Activated naive CD8-positive, alpha-beta T cell treated with anti-CD3 and anti-CD28 coated beads for 36 hours (primary cell): ENCODE measurements at regions not wholly inside any gene's neighbourhood (a gene's known extent, or its start where the extent isn't known, plus 50 kb on each side); places are given as distances from the start of the nearest gene placed in this dataset.
"Not testable (repeated sequence)": the region's sequence is repeated elsewhere in the genome, so short reads cannot be mapped to it uniquely, and the experiment has no call there.

ENCODE experiments used
- DNase-seq: peaks from one replicate; pipeline ENCODE4 v3.0.0; 2021
- H3K27ac Mint-ChIP-seq: one replicate; pipeline ENCODE4 v1.8.0; 2022; ENCODE audit warnings: mild to moderate bottlenecking, moderate library complexity, mixed read lengths
- H3K27me3 Mint-ChIP-seq: one replicate; pipeline ENCODE4 v1.8.0; 2022; ENCODE audit warnings: mild to moderate bottlenecking, mixed read lengths
- H3K36me3 Mint-ChIP-seq: one replicate; pipeline ENCODE4 v1.8.0; 2021; ENCODE audit warnings: mild to moderate bottlenecking, mixed read lengths
- H3K4me1 Mint-ChIP-seq: one replicate; pipeline ENCODE4 v1.8.0; 2021; ENCODE audit warnings: mixed read lengths
- H3K4me3 Mint-ChIP-seq: one replicate; pipeline ENCODE4 v1.8.0; 2022; ENCODE audit warnings: mild to moderate bottlenecking, moderate library complexity, mixed read lengths
- H3K9me3 Mint-ChIP-seq: one replicate; pipeline ENCODE4 v1.8.0; 2022; ENCODE audit warnings: mixed read lengths

DNA sequence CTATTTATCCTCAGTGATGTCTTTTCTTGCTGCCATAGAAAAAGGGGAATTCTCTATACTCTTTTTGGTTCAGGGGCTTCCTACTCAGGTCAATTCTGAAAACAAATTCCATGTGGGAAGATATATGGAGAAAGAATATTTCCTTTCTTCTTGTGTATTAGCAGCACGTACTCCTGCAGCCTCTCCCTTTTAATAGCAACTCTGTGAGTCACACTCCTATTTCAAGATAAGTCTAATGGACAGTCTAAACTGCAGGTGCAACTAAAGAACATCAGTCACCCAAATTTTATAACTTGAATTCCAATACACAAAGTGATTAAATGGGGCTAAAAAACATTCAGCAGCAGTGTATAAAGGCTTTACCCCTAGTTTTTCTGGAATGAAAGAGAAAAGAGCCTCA is 942.2 kb downstream of the CNTNAP5 start:
- DNase-seq: no peak
- Mint-ChIP-seq H3K36me3 (no peaks in the 10 kb centered on the region), H3K9me3 (no peaks in the 10 kb centered on the region), H3K27ac (no peak overlapping the region), H3K4me3 (no peak overlapping the region), H3K4me1 (no peaks in the 10 kb centered on the region), H3K27me3 (no peaks in the 10 kb centered on the region)

DNA sequence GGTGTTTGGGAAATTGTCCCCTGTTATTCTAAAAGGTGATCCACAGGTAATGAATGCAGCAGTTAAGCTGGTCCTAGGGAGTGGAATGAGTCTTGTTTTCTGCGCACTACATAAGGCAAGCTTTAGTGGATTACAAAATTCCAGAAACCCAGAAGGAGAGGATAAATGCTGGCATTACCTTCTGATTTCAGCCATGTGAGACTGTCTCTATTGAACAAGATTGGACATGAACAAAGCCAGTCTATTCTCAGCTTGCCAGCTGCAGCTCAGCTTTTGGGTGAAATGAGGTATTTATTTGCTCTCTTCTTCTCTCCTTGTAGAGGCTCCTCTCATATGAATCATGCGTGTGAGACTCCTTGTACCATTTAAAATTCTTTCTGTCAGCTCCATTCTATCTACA is 944.9 kb downstream of the CNTNAP5 start:
- Mint-ChIP-seq H3K9me3 (no peaks in the 10 kb centered on the region), H3K4me1 (no peaks in the 10 kb centered on the region), H3K4me3 (no peak overlapping the region), H3K36me3 (no peaks in the 10 kb centered on the region), H3K27ac (no peak overlapping the region), H3K27me3 (no peaks in the 10 kb centered on the region)
- DNase-seq: no peak

DNA sequence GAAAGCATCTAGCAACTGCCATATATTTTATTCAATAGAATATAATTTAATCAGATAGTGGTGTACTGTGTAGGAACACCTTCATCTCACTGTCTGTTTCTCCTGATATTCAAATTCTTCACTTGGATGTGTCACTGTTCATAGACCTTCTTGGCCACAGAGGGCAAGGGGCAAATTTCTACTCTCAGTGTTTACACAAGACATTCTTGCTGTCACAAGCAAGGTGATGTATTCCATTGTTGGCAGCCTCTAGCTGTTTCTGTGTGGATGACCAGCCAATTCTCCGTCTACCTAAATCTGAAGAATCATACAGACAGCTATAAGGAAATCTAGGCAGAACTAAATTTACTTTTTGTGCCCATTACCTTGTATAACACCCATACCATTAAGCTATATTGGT is 948.3 kb downstream of the CNTNAP5 start:
- no peak overlapping the region for H3K4me3 Mint-ChIP-seq
- H3K4me1 Mint-ChIP-seq: no peaks in the 10 kb centered on the region
- no peaks in the 10 kb centered on the region for H3K36me3 Mint-ChIP-seq
- H3K9me3 Mint-ChIP-seq: no peaks in the 10 kb centered on the region
- no peaks in the 10 kb centered on the region for H3K27me3 Mint-ChIP-seq
- no peak overlapping the region for H3K27ac Mint-ChIP-seq
- no peak for DNase-seq

DNA sequence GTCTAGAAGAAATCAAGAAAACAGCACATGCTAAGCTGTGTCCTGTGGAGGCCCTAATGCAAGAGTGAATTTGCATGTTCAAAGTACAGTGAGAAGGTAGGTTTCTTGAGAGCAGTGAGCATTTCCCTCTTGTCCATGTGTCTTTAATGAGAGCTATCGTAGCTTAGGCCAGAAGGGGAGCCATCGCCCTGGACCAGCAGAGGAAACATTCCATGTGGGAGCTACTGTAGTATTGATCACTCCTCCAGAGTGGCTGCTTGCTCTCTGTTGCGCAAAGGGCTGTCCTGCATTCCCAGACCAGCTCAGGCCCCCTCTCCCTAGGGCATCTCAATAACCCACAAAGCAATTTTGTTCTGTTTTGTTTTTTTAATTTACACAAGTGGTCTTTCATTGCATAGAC is 950.1 kb downstream of the CNTNAP5 start:
- Mint-ChIP-seq H3K36me3 (no peaks in the 10 kb centered on the region), H3K4me3 (no peak overlapping the region), H3K9me3 (no peaks in the 10 kb centered on the region), H3K27me3 (no peaks in the 10 kb centered on the region), H3K4me1 (no peaks in the 10 kb centered on the region), H3K27ac (no peak overlapping the region)
- no peak for DNase-seq

DNA sequence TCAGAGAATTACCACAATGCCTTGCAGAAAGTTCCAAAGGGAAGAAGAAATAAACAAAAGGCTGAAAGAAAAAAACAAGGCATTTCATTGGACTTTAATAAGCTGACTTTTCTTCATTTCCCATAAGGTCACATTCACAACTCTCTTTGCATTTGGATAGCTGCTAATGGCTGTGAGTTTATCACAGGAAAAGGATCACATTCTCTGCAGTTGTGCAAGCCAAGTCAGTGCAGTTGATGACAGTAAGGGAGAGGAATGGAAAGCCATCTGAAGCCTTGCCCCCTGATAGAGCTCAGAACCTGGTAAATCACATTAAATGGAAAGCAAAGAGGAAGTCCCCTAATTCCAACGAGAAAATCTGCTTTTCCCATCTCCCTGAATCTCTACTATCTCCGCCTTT is 950.6 kb downstream of the CNTNAP5 start:
- Mint-ChIP-seq H3K36me3 (no peaks in the 10 kb centered on the region), H3K9me3 (no peaks in the 10 kb centered on the region), H3K4me3 (no peak overlapping the region), H3K27ac (no peak overlapping the region), H3K4me1 (no peaks in the 10 kb centered on the region), H3K27me3 (no peaks in the 10 kb centered on the region)
- DNase-seq: no peak

DNA sequence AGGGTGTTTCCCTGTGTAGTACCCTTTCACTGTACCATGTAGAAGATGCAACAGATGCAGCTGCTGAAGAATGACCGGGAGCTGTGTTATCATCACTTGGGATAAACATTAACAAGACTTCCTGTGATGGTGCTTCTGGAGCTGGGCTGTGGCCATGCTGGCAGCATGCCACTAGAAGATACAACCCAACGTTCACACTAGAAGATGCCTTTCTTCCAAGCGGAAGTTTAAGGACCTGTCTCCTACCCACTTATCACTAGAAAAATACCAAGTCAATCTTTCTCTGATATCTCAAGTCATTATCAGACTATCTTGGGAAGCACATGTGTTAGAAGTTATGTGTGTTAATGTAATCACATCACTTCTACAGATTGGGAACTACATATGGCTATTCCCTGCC is 953.5 kb downstream of the CNTNAP5 start:
- H3K9me3 Mint-ChIP-seq: no peaks in the 10 kb centered on the region
- H3K27me3 Mint-ChIP-seq: no peaks in the 10 kb centered on the region
- H3K4me1 Mint-ChIP-seq: no peaks in the 10 kb centered on the region
- H3K36me3 Mint-ChIP-seq: no peaks in the 10 kb centered on the region
- no peak for DNase-seq
- H3K27ac Mint-ChIP-seq: no peak overlapping the region
- no peak overlapping the region for H3K4me3 Mint-ChIP-seq

DNA sequence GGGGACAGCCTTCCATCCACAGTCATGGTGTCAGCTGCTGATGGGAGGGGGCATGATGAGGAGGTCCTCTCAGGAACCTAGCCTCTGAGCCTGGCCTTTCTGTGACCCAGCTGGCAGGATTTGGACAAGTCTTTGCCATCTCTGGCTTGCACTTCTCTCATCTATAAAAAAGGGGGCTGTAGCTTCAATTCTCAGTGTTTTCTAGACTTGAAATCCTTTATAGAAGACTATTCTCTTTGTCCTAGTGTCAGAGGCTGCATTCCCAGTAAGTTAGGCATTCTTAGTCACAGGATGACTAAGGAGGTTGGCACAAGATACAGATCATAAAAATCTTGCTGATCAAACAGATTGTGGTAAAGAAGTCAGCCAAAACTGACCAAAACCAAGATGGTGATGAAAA is 958.5 kb downstream of the CNTNAP5 start:
- no peak for DNase-seq
- H3K27ac Mint-ChIP-seq: no peak overlapping the region

DNA sequence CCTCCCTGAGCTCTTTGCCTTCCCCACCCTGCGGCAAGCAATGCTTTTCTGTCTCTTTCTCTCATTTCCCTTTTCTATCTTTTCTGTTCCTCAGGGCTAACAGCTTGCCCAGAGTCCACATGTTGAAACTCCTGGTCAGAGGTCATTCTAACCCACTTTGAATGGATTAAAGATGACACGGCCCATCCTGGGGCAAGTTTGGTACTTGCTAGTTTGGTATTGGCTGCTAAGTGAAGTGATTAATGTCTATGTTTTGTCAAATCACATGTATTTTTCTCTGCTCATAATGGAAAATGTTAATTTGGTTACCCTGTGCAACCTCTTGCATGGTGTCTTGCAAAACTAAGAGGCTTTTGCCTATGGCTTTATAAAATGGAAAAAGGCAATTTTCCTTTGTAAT is 960.2 kb downstream of the CNTNAP5 start:
- Mint-ChIP-seq H3K9me3 (no peaks in the 10 kb centered on the region), H3K4me3 (no peak overlapping the region), H3K4me1 (no peaks in the 10 kb centered on the region), H3K36me3 (no peaks in the 10 kb centered on the region), H3K27me3 (no peaks in the 10 kb centered on the region), H3K27ac (no peak overlapping the region)
- no peak for DNase-seq

More for the DNA sequence above, 958.5 kb downstream of the CNTNAP5 start:
- Mint-ChIP-seq H3K9me3 (no peaks in the 10 kb centered on the region), H3K27me3 (no peaks in the 10 kb centered on the region), H3K36me3 (no peaks in the 10 kb centered on the region), H3K4me3 (no peak overlapping the region), H3K4me1 (no peaks in the 10 kb centered on the region)

DNA sequence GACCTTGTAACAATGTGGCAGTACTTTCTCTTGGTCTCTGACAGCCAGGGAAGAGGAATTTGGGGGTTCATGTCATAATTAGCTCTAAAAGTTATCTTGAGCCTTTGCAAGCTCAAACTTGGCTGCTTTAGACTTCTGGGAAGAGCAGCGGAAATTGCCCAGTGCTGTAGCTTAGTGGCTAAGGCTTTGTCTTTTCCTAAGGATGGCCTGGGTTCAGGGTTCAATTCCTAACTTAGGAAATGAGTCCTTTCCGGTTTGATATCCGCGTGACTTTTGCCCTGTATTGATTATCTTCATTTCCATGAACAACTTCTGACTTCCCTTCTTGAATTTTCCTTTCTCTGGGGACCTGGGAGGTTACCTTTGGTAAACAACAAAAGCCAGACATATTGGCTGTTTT is 961.0 kb downstream of the CNTNAP5 start:
- Mint-ChIP-seq H3K36me3 (no peaks in the 10 kb centered on the region), H3K27me3 (no peaks in the 10 kb centered on the region), H3K9me3 (no peaks in the 10 kb centered on the region), H3K4me1 (no peaks in the 10 kb centered on the region), H3K27ac (no peak overlapping the region), H3K4me3 (no peak overlapping the region)
- no peak for DNase-seq

DNA sequence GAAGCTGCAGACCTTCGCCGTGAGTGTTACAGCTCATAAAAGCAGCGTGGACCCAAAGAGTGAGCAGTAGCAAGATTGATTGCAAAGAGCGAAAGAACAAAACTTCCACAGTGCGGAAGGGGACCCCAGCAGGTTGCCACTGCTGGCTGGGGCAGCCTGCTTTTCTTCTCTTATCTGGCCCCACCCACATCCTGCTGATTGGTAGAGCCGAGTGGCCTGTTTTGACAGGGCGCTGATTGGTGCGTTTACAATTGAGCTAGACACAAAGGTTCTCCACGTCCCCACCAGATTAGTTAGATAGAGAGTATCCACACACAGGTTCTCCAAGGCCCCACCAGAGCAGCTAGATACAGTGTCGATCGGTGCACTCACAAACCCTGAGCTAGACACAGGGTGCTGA is 961.8 kb downstream of the CNTNAP5 start:
- H3K4me3 Mint-ChIP-seq, H3K4me1 Mint-ChIP-seq, H3K9me3 Mint-ChIP-seq, H3K36me3 Mint-ChIP-seq, H3K27me3 Mint-ChIP-seq, H3K27ac Mint-ChIP-seq, DNase-seq: not testable (repeated sequence)

DNA sequence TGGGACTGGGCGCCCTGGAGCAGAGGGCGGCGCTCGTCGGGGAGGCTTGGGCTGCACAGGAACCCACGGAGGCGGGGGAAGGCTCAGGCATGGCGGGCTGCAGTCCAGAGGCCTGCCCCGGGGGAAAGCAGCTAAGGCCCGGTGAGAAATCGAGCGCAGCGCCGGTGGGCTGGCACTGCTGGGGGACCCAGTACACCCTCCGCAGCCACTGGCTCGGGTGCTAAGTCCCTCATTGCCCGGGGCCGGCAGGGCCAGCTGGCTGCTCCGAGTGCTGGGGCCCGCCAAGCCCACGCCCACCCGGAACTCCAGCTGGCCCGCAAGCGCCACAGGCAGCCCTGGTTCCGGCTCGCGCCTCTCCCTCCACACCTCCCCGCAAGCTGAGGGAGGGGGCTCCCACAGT is 962.3 kb downstream of the CNTNAP5 start:
- not testable (repeated sequence) for DNase-seq, H3K27me3 Mint-ChIP-seq, H3K9me3 Mint-ChIP-seq, H3K4me1 Mint-ChIP-seq, H3K4me3 Mint-ChIP-seq, H3K36me3 Mint-ChIP-seq, H3K27ac Mint-ChIP-seq

DNA sequence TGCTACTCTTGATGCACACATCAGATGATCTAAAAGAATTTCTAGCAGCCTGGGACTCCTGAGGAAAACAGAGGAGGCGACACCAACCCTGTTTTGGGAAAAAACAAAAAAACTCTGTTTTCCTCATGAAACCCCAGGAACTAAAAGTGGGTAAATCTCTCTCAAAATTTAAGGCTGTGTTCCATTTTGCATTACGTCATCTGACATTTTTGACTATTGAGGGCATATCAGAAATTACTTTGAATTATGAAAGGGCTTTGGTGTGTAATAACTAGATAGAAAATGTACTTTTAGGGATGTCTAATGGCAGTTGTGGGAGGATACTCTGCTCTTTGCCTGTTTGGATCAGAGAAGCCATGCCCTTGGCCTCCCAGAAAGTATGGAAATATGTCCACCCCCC is 963.0 kb downstream of the CNTNAP5 start:
- Mint-ChIP-seq H3K27ac (no peak overlapping the region), H3K9me3 (no peaks in the 10 kb centered on the region), H3K27me3 (no peaks in the 10 kb centered on the region), H3K36me3 (no peaks in the 10 kb centered on the region), H3K4me1 (no peaks in the 10 kb centered on the region), H3K4me3 (no peak overlapping the region)
- DNase-seq: no peak

DNA sequence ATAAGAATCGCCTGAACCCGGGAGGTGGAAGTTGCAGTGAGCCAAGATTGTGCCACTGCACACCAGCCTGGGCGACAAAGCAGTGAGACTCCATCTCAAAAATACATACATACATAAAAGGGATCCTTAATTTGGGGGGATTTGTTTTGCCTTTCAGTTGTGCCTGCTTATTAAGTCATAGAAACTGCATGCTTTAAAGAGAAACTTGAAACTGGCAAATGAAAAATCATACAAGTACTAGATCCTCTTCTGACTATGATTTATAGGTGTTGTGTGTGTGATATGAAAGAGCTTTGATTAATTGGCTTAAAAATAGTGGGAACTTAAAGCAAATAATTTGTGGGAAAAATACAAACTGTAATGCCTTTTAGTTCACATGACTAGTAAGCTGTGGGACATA is 963.7 kb downstream of the CNTNAP5 start:
- H3K27me3 Mint-ChIP-seq: no peaks in the 10 kb centered on the region
- no peak for DNase-seq
- no peak overlapping the region for H3K27ac Mint-ChIP-seq
- H3K4me1 Mint-ChIP-seq: no peaks in the 10 kb centered on the region
- H3K4me3 Mint-ChIP-seq: no peak overlapping the region
- no peaks in the 10 kb centered on the region for H3K36me3 Mint-ChIP-seq
- H3K9me3 Mint-ChIP-seq: no peaks in the 10 kb centered on the region

DNA sequence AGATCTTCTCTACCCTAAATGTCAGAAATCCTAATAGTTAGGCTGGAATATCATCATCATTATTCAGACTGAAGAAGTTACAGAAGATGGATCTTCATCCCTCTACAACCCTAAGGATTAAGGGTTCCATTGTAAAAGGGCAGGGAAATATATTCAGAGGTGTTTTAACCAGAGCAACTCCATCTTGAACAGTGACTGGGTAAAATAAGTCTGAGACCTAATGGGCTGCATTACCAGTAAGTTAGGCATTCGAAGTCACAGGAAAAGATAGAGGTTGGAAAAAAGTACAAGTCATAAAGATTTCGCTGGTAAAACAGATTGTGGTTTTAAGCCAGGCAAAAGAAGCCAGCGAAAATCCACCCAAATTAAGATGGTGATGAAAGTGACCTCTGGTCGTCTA is 968.7 kb downstream of the CNTNAP5 start:
- Mint-ChIP-seq H3K27ac (no peak overlapping the region), H3K4me3 (no peak overlapping the region), H3K36me3 (no peaks in the 10 kb centered on the region), H3K4me1 (no peaks in the 10 kb centered on the region), H3K27me3 (no peaks in the 10 kb centered on the region), H3K9me3 (peaks cover 2% of the 10 kb centered on the region)
- DNase-seq: no peak

DNA sequence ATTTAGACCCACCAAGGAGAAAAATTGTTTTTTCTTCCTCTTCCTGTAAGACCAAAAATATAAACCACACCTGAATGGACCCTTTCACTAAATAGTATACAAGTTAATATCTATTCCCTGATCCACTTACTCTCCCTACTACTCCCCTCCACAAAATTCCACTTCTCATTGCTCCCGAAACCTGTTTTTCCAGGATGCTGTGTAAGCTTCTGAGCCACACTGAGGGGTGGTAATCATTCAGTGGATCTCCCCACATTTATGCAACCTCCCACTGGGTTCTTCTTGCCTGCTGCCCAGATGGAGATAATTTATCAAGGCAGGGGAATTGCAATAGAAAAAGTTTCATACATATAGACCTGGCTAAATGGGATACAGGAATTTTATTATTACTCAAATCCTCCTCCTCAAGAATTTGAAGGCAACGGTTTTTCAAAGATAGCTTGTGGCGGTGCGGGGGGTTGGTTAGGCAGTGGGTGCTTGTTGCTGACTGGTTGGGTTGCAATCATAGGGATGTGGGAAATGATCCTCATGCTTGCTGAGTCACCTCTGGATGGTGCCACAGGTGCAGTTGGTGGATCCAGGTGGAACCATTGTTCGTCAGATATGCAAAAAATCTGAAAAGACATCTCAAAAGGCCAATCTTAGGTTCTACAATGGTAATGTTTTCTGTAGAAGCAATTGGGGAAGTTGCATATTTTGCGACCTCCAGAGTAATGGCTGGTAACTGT is 970.3 kb downstream of the CNTNAP5 start:
- H3K4me3 Mint-ChIP-seq: no peak overlapping the region
- no peaks in the 10 kb centered on the region for H3K27me3 Mint-ChIP-seq
- no peaks in the 10 kb centered on the region for H3K4me1 Mint-ChIP-seq
- no peaks in the 10 kb centered on the region for H3K36me3 Mint-ChIP-seq
- no peak for DNase-seq
- peaks cover 4% of the 10 kb centered on the region for H3K9me3 Mint-ChIP-seq
- H3K27ac Mint-ChIP-seq: no peak overlapping the region

DNA sequence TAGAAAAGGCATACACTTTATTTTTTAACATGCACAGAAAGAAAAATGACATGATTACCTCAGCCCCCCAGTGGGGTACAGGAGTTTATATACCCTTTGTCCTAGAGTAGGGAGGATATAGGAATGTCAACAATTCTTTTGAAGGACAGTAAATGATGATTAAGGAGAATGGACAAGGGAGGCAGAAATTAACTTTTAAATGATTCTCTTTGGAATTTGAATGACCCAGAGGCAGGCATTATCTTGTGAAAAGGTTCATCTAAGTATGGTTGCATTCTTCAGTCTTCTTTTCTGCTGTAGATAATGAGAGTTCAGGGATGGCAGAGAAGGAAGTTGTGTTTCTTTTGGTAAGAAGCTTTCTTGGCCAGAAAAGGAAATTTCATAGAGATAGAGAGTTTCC is 971.3 kb downstream of the CNTNAP5 start:
- Mint-ChIP-seq H3K9me3 (peaks cover 4% of the 10 kb centered on the region), H3K4me1 (no peaks in the 10 kb centered on the region), H3K36me3 (no peaks in the 10 kb centered on the region), H3K4me3 (no peak overlapping the region), H3K27me3 (no peaks in the 10 kb centered on the region), H3K27ac (no peak overlapping the region)
- DNase-seq: no peak

DNA sequence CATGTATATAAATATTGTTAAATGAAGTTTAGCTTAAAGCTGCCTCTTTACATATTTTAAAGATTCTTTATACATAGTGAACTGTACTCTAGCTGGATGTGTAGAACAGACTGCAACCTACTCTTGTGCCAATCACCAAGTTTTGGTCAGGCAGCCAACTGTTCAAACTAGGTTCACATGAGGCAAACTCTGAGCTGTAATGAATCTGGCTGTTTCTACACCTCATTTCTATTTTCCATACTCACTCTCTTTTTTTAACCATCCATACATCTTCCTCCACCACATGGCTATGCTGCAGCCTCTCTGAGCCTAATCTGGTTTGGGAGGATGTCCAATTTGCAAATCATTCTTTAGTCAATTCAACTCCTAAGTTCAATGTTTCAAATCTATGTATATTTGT is 974.8 kb downstream of the CNTNAP5 start:
- H3K27ac Mint-ChIP-seq: no peak overlapping the region
- H3K36me3 Mint-ChIP-seq: no peaks in the 10 kb centered on the region
- H3K4me1 Mint-ChIP-seq: no peaks in the 10 kb centered on the region
- no peak overlapping the region for H3K4me3 Mint-ChIP-seq
- H3K9me3 Mint-ChIP-seq: peaks cover 4% of the 10 kb centered on the region
- no peak for DNase-seq
- H3K27me3 Mint-ChIP-seq: no peaks in the 10 kb centered on the region
